Tongue (tissue), 1 donor: ENCODE measurements at regions not wholly inside any gene's neighbourhood (a gene's known extent, or its start where the extent isn't known, plus 50 kb on each side); places are given as distances from the start of the nearest gene placed in this dataset.
"Not testable (repeated sequence)": the region's sequence is repeated elsewhere in the genome, so short reads cannot be mapped to it uniquely, and the experiment has no call there.

ENCODE experiments used
- DNase-seq: peaks from one replicate; pipeline ENCODE4 v3.0.0-alpha.2; 2015

DNA sequence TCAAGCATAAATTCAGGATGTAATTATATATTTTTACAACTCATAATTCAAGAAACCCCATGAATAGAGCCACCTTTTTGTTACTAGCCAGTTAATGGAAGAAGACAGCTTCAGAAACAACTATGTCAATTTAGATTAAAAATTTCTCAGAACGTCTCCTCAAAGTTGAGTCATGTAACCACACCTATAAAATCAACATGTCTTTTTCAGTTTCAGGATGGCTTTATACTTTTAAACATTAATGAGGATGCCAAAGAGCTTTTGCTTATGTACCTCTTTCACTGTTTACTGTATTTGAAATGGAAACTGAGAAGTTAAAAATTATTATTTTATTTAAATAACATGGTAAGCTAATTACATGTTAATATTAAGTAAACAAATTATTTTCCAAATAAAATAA is 280.1 kb downstream of the PTH2R start:
- no peak for DNase-seq

- not testable (repeated sequence) for DNase-seq
Observed at GRCh38 chr2:208687720-208688119, 281.1 kb downstream of the PTH2R start.

DNA sequence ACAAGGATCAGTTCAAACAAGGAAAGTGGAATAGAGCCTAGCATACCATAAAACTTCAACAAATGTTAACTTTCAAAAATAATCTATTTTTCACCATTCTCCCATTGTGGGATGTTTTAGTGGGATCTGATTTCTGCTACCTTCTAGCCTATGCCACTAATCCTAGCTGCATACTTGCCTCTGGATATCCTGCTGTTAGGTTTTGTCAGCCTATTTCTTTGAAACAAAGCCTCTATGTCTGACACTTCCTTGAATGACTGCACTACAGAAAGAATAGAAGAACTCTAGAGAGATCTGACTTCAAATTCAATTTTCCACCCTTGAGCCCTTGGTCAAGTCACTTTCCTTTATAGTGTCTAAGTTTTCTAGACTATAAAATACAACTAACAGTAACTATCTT is 291.5 kb downstream of the PTH2R start:
- DNase-seq: no peak

- DNase-seq: no peak
Observed at GRCh38 chr2:208708486-208708885, 301.9 kb downstream of the PTH2R start.

- no peak for DNase-seq
Observed at GRCh38 chr2:208711598-208711997, 305.0 kb downstream of the PTH2R start.

GRCh38 chr2:208713066-208713745 is 306.6 kb downstream of the PTH2R start:
- no peak for DNase-seq

DNA sequence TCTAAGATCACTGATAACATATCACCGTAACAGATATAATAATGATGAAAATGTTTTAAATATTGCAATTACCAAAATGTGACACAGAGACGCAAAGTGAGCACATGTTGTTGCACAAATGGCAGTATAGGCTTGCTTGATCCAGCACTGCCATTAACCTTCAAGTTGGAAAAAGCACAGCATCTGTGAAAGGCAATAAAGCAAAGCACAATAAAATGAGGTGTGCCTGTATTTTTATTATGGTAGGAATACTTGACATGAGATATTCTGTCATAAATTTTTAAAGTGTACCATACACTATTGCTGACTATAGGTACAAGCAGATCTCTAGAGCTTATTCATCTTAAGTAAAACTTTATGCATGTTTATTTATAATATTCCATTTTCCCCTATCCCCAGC is 312.2 kb downstream of the PTH2R start:
- DNase-seq: no peak

DNA sequence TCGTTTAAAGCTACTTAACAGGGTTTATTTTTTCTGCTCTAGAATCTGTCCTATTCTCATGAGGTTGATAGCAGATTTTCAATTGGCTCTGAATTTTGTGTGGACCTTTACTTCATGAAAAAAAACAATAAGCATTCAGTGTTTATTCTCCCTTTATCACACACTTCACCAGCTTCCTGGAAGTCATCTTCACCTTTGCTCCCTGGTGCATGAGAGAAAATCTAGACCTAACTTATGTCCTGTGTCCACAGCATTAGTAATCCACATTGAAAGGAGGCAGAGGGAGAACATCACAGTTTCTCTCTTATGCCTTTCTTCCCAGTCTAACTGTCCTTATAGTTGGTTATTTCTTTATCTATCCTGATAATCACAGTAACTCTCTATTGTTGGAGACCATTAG is 316.1 kb downstream of the PTH2R start:
- DNase-seq: no peak

GRCh38 chr2:208725280-208725679 is 318.7 kb downstream of the PTH2R start:
- no peak for DNase-seq

DNA sequence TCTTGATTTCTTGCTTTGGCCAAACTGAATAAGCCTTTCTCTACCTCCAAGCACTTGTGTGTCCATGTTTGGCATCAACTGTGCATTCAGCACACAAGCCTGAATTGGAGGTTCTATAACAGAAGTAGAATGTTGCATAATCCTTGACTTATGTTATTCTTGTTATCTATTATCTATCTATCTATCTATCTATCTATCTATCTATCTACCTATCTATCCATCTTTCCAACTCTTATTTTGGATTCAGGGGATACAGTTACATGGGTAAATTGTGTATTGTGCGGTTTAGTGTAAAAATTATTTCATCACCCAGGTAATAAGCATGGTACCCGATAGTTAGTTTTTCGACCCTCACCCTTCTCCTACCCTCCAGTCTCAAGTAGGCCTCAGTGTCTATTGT is 319.6 kb downstream of the PTH2R start:
- DNase-seq: no peak

DNA sequence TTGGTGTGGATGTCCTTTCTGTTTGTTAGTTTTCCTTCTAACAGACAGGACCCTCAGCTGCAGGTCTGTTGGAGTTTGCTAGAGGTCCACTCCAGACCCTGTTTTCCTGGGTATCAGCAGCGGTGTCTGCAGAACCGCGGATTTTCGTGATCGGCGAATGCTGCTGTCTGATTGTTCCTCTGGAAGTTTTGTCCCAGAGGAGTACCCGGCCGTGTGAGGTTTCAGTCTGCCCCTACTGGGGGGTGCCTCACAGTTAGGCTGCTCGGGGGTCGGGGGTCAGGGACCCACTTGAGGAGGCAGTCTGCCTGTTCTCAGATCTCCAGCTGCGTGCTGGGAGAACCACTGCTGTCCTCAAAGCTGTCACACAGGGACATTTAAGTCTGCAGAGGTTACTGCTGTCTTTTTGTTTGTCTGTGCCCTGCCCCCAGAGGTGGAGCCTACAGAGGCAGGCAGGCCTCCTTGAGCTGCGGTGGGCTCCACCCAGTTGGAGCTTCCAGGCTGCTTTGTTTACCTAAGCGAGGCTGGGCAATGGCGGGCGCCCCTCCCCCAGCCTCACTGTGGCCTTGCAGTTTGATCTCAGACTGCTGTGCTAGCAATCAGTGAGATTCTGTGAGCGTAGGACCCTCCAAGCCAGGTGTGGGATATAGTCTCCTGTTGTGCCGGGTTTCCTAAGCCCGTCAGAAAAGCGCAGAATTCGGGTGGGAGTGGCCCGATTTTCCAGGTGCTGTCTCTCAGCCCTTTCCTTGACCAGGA is 345.2 kb downstream of the PTH2R start:
- not testable (repeated sequence) for DNase-seq

DNA sequence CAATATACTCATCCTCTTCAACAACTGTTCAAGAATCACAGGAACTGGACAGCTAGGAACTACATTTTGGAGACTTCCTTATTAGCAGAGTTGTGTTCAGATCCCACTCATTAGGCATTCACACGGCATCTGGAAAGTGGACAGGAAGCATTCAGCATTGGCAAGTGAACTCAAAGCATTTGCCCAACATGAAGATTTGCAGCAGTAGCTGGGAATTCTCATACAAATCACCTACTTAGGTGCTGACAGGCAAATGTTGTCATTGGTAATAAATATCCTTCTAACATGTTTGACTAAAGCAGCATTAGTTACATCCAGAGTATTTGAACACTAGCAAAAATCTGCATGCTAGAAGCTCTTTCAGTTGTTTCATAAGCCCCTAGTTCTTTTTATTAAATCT is 350.8 kb downstream of the PTH2R start:
- DNase-seq: no peak

GRCh38 chr2:208773074-208773473 is 366.5 kb downstream of the PTH2R start:
- DNase-seq: not testable (repeated sequence)

DNA sequence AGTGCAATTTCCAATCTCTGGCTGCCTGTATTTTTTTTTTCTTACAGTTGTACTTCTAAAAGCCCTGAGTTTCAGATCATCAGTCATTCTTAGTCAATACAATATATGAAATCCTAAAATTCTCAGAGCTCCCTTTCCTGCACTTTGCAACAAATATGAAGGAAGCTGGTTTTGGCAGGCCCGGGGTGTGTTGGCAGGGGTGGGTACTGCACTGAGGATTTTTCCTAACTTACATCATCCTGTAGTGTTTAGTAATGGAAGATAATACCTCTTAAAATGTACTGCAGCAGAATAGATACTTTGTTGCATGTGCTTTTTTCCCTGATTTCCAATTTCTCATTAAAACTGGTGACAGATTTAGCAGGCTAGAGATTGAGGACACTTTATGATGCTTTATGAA is 374.6 kb downstream of the PTH2R start:
- DNase-seq: no peak

- DNase-seq: no peak
Observed at GRCh38 chr2:208782097-208782496, 375.5 kb downstream of the PTH2R start.

- DNase-seq: no peak
Observed at GRCh38 chr2:208783184-208783583, 376.6 kb downstream of the PTH2R start.

- DNase-seq: not testable (repeated sequence)
Observed at GRCh38 chr2:208784774-208785173, 378.2 kb downstream of the PTH2R start.

- DNase-seq: no peak
Observed at GRCh38 chr2:208791257-208791656, 384.7 kb downstream of the PTH2R start.

DNA sequence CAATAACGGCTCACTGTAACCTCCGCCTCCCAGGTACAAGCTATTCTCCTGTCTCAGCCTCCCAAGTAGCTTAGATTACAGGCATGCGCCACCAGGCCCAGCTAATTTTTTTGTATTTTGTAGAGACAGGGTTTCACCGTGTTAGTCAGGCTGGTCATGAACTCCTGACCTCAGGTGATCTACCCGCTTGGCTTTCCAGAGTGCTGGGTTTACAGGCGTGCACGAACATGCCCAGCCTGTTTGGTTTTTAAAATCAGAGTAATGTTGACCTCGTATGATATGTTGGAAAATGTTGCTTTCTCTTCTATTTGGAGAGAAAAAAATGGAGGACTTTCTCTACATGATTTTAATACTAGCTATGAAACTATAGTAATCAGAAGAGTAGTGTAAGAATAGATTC is 386.2 kb downstream of the PTH2R start:
- no peak for DNase-seq

- DNase-seq: no peak
Observed at GRCh38 chr2:208793434-208793833, 386.8 kb downstream of the PTH2R start.

- DNase-seq: no peak
Observed at GRCh38 chr2:208794288-208794975, 387.8 kb downstream of the PTH2R start.

DNA sequence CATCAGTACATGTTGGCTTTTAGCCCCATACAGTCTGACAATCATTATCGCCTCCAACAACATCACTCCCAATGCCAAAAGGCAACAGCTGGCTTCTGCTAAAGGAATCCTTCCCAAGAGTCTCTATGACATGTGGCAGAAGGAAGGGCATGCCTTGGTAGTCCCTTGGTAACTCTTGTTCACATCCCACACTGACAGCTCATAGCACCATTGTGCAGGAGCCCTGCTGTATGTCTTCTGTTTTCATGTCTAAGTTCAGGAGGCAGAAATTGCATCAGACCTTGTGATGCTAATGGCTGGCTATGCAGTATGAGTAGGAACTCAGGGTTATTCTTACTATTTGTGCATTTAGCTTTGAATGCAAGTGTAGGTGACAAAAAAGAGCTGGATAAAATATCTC is 392.1 kb downstream of the PTH2R start:
- DNase-seq: no peak

DNA sequence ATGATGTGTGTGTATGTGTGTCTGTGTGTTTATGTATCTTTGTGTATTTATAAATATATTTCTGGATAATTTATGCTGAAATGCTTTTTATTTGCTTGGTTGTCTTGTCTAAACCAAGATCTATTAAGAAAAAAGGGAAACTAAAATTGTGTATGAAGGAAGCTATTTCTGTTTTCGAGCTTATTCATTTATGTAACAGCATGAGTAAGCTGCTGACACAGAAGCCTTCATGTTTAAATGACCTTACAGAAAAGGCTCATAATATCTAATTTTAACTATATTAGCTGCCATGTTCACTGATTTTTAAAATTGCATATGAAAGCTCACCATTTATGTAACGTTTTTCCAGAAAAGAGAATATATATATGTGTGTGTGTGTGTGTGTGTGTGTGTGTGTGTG is 392.8 kb downstream of the PTH2R start:
- no peak for DNase-seq
